ENCODE measurements at regions not wholly inside any gene's neighbourhood (a gene's known extent, or its start where the extent isn't known, plus 50 kb on each side); places are given as distances from the start of the nearest gene placed in this dataset.
"Not testable (repeated sequence)": the region's sequence is repeated elsewhere in the genome, so short reads cannot be mapped to it uniquely, and the experiment has no call there.

- no peak for ATAC-seq
Measured at GRCh38 chr14:88929656-88930436, 105.4 kb downstream of the TTC8 start.

- ATAC-seq, result no peak
Measured at GRCh38 chr14:88931321-88932110, 107.1 kb downstream of the TTC8 start.

- ATAC-seq, result no peak
Measured at GRCh38 chr14:88933191-88933590, 108.7 kb downstream of the TTC8 start.

- ATAC-seq, result no peak
Measured at GRCh38 chr14:88934351-88934806, 109.9 kb downstream of the TTC8 start.

- no peak for ATAC-seq
Measured at GRCh38 chr14:88935083-88935482, 110.6 kb downstream of the TTC8 start.

GRCh38 chr14:88937706-88938105, 113.3 kb downstream of the TTC8 start:
- no peak for ATAC-seq

GRCh38 chr14:88940671-88941070, 116.2 kb downstream of the TTC8 start:
- ATAC-seq, result no peak

- no peak for ATAC-seq
Measured at GRCh38 chr14:88941414-88941813, 117.0 kb downstream of the TTC8 start.

GRCh38 chr14:88947646-88948598, 123.5 kb downstream of the TTC8 start:
- ATAC-seq, result no peak

GRCh38 chr14:88950069-88950468, 125.6 kb downstream of the TTC8 start:
- ATAC-seq, result no peak

GRCh38 chr14:88951370-88951769, 126.9 kb downstream of the TTC8 start:
- ATAC-seq, result no peak

- no peak for ATAC-seq
Measured at GRCh38 chr14:88952901-88953300, 128.4 kb downstream of the TTC8 start.

- no peak for ATAC-seq
Measured at GRCh38 chr14:88955455-88955854, 131.0 kb downstream of the TTC8 start.

- no peak for ATAC-seq
Measured at GRCh38 chr14:88960496-88960895, 136.0 kb downstream of the TTC8 start.

GRCh38 chr14:88961214-88961613, 136.8 kb downstream of the TTC8 start:
- no peak for ATAC-seq

GRCh38 chr14:88962356-88962755, 137.9 kb downstream of the TTC8 start:
- ATAC-seq, result no peak

GRCh38 chr14:88967299-88967698, 142.8 kb downstream of the TTC8 start:
- ATAC-seq, result no peak

GRCh38 chr14:88975043-88975830, 150.8 kb downstream of the TTC8 start:
- ATAC-seq, result no peak

- ATAC-seq, result no peak
Measured at GRCh38 chr14:88975926-88976325, 151.5 kb downstream of the TTC8 start.

GRCh38 chr14:88980907-88981306, 156.5 kb downstream of the TTC8 start:
- ATAC-seq, result not testable (repeated sequence)

- no peak for ATAC-seq
Measured at GRCh38 chr14:88981948-88982347, 157.5 kb downstream of the TTC8 start.

GRCh38 chr14:88983755-88984154, 159.3 kb downstream of the TTC8 start:
- ATAC-seq, result no peak

Measured in activated CD4-positive, CD25-positive, alpha-beta regulatory T cell treated with anti-CD3 and anti-CD28 coated beads, Interleukin-2, amount 50 U/mL, for 24 hours (primary cell).